NCI-H2227 treated with DMSO at 0.1 percent for 48 hours (cell line): ENCODE measurements at regions not wholly inside any gene's neighbourhood (a gene's known extent, or its start where the extent isn't known, plus 50 kb on each side); places are given as distances from the start of the nearest gene placed in this dataset.
"Not testable (repeated sequence)": the region's sequence is repeated elsewhere in the genome, so short reads cannot be mapped to it uniquely, and the experiment has no call there.

ENCODE experiments used
- DNase-seq: peaks from one replicate; lab custom pipeline; 2025; lab: John Stamatoyannopoulos, UW

- DNase-seq = no peak
These were observed 245.5 kb upstream of the DDHD1 start for GRCh38 chr14:53398616-53399015.

DNA sequence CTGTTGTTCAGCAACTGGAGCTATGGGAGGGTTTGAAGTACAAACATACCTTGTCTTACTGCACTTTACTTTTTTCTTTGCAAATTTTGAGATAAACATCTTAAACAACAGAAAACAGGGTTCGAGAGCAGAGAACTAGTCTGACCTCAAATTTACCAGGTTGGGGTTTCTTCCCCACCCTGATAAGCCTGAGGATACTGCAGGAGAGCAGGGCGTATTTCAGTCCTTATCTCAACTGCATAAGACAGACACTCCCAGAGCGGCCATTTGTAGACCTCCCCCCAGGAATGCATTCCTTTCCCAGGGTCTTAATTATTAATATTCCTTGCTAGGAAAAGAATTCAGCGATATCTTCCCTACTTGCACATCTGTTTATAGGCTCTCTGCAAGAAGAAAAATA, 242.1 kb upstream of the DDHD1 start:
- not testable (repeated sequence) for DNase-seq

- DNase-seq = no peak
These were observed 238.6 kb upstream of the DDHD1 start for GRCh38 chr14:53391631-53392285.

DNA sequence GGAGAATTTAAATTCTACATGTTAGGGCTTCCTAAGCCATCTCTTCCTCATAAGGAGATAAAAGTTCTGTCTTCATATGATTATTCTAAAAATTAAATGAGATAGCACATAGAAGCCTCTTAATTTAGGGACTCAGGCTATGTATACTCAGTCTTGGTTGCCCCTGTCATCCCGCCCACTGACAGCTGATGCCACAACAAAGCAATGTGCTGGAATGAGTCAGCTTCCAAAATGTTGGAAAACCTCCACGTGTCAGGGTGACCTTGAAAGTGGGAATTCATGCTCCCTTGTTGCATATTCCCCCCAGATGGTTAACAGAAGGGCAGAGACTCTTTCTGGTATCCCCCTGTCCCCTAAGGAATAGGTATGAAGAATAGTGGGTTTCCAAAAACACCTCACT, 238.0 kb upstream of the DDHD1 start:
- DNase-seq = no peak

GRCh38 chr14:53390008-53390407, 236.9 kb upstream of the DDHD1 start:
- DNase-seq = no peak

GRCh38 chr14:53389202-53389601, 236.1 kb upstream of the DDHD1 start:
- DNase-seq = no peak

GRCh38 chr14:53386362-53386761, 233.2 kb upstream of the DDHD1 start:
- no peak for DNase-seq

GRCh38 chr14:53384536-53384935, 231.4 kb upstream of the DDHD1 start:
- DNase-seq = no peak

DNA sequence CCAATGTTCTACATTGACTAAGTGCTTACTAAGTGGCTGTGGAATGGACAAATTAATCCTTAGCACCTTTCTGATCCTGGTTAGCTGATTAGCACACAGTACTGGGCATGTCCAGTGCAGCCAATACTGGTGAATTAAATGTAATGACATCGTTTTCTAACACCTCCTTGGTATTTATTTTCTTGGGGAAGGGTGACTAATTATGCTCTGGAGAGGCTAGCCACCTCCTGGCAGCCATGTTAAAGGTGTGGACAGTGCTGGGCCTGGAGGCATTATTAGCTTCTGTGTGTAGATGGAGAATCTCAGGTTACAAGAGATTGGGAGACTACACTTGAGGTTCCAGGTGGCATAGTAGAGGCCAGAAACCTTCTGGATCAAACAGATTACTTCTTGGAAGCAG, 230.9 kb upstream of the DDHD1 start:
- no peak for DNase-seq

- no peak for DNase-seq
These were observed 228.8 kb upstream of the DDHD1 start for GRCh38 chr14:53381895-53382294.

- no peak for DNase-seq
These were observed 227.7 kb upstream of the DDHD1 start for GRCh38 chr14:53380867-53381225.

DNA sequence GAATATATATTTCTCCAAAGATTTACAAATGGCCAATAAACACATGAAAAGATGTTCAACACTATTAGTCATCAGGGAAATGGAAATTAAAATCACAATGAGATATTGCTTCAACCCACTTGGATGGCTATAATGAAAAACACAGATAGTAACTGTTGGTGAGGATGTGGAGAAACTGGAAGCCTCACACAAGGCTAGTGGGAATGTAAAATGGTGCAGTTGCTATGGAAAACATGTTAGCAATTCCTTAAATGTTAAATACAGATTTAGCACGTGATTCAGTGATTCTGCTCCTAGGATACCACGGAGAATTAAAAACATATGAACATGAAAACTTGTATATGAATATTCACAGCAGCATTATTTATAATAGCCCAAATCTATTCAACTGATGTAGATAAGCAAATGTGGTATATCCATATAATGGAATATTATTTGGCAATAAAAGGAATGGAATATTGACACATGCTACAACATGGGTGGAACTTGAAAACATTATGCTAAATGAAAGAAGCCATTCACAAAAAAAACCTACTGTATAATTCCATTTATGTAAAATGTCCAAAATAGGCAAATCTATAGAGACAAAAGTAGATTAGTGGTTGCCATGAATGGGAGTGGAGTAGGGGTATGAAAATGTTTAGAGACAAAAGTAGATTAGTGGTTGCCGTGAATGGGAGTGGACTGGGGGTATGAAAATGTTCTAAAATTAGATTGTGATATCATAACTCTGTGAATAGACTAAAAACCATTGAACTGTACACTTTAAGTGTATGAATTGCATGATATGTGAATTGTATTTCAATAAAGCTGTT, 227.1 kb upstream of the DDHD1 start:
- no peak for DNase-seq

- no peak for DNase-seq
These were observed 225.0 kb upstream of the DDHD1 start for GRCh38 chr14:53378142-53378541.

DNA sequence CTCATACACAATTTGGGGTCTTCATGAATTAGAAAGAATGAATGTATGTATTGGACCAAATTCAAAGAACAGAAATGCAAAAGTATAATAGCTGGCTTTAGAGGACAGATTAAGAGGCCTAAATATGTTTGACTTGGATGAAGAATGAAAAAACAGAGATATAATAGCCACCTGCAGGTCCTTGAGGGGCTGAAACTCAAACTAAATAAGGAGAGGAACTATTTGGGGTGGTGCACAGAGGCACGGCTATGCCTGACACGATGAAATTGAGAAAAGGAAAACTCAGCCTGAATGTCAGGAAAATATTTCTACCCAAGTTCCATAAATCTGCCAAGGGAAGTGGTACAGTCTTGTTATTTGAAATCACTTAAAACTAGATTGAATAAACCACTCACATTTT, 222.9 kb upstream of the DDHD1 start:
- DNase-seq = no peak

DNA sequence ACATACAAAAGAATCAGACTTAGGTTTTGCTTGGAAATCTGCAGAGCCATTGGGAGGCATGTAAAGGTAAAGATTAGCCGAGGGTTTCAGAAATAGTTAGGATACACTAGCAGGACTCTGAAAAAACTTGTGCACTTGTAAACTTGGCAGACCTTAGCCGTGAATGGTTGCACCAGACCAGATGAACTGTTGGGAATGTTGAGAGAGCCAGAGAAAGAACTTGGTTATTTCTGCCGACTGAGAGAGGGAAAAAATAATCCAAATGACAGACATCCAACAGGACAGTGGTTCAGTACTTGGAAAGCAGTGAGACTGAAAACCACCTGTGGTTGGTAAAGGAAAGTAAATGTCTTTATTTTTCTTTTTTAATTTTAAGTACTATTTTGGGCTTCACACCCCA, 222.5 kb upstream of the DDHD1 start:
- no peak for DNase-seq

DNA sequence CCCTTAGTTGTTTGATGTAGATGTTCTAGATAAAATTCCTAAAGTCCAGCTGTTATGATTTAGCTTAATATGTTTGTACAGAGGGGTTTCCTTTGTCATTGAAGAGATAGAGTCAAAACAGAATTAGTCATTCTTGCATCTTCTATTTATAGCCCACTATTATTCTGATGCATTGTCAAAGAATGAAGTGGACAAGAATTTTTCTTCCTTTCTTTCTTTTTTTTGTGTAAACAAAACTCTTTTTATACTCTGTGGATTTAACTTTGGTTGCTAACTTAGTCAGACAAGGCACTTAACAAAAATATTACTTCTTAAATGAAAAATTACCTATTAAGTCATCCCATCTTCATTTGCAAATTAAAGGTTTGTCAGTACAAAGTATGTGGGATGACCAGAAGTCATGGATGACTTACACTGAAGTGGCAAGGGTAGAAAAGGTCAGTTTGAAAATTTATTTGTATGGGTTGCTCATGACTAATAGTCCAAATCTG, 215.6 kb upstream of the DDHD1 start:
- no peak for DNase-seq

DNA sequence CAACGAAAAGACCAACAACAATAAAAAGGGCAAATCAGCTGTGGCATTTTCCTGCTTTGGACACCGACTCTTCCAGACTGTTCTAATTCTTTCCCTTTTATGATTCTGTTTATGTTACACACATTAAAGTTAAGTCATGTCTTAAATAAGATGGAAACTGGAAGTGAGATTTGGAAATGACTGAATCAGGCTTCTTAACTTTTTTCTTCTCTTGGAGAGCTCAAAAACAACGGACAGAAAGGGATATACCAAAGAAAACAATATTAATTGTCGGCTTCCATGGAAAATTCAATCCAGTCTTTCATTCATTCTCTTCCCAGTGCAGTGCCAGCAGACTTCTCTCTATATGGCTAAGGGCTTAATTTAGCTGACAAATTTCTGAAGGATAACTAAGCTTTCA, 214.9 kb upstream of the DDHD1 start:
- no peak for DNase-seq

DNA sequence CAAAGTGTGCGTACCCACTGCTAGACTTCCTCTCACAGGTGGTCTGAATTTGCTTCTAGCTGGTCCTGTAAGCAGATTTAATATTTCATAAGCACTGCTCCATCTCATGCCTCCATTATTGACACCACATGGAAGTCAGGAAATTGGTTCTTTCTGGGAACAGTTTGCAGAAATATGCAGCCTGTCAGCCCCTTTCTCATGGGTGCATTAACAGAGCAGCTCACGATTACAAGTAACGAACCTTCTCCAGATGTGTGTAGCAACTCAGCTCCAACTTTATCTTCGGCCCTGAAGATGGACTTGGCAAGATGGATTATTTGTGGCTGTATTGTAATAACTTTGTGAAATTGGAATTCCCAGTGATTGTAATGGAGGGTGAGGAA, 214.5 kb upstream of the DDHD1 start:
- no peak for DNase-seq

DNA sequence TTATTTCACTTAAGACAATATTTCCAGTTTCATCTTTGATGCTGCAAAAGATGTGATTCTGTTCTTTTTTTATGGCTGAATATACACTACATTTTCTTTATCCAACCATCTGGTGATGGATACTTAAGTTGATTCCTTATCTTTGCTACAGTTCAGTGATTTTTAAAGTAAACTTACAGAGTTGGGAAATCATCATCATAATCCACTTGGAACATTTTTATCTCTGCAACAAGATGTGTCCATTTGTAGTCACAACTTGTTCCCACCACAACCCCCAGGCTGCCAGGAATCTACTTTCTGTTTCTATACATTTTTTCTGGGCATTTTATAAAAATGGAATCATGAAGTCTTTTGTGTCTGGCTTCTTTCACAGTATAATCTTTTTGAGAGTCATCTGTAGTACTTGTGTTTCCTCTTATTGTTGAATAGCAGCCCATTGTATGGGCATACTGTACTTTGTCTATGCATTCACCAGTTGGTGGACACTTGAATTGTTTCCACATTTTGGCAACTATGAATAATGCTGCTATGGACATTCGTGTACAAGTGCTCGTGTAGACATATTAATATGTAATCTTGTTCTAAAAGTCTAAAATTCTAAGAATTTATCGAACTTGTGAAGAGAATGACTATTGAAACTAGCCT, 212.5 kb upstream of the DDHD1 start:
- no peak for DNase-seq

DNA sequence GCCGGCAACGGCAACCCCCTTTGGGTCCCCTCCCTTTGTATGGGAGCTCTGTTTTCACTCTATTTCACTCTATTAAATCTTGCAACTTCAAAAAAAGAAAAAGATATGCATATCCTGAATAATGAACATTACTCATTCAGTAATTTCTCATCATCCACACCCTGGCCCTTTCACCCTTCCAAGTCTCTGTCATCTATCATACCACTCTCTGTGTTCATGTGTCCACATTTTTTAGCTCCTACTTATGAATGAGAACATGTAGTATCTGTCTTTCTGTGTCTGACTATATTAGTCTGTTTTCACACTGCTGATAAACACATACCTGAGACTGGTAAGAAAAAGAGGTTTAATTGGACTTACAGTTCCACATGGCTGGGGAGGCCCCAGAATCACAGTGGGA, 209.8 kb upstream of the DDHD1 start:
- DNase-seq = not testable (repeated sequence)

DNA sequence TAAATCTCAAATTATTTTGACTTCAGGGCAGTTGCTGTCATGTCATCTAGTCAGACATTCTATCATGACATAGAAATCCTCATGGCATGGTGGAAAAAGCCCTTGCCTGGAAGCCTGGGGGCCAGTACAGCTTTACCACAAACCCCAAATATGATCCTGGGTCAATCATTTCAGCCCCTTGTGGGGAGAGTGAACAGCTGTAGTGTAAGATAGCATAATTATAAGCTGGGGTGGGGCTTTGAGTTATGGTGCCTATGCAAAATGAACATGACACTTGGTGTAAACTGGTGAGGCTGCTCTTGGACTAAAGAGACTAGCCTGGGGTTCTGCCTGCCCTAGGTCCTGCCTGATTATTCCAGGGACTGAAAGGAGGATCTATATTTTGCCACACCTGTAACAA, 207.7 kb upstream of the DDHD1 start:
- no peak for DNase-seq

GRCh38 chr14:53358166-53358565, 205.0 kb upstream of the DDHD1 start:
- no peak for DNase-seq
